Thyroid gland (tissue), 4 donors: ENCODE measurements at regions not wholly inside any gene's neighbourhood (a gene's known extent, or its start where the extent isn't known, plus 50 kb on each side); places are given as distances from the start of the nearest gene placed in this dataset.

Experiments used
- DNase-seq, 2 donors: peaks; one replicate each; pipeline ENCODE4 v3.0.0-alpha.2; 2019
- H3K27ac ChIP-seq, 3 donors: fragments of 200-600 bp; sonication (generic); 1 replicate in 2 of 3; 2 replicates in 1 of 3; pipeline ENCODE4 v1.5.1; 2016 to 2019; ENCODE audit warnings: mild to moderate bottlenecking in 1 of 3, moderate library complexity in 1 of 3
- H3K27me3 ChIP-seq: fragments of 200-600 bp; sonication (generic); one replicate; pipeline ENCODE4 v1.5.1; 2019
- H3K36me3 ChIP-seq, 2 donors: fragments of 200-600 bp; sonication (generic); one replicate each; pipeline ENCODE4 v1.5.1; 2016 to 2019
- H3K4me1 ChIP-seq, 2 donors: fragments of 200-600 bp; sonication (generic); one replicate each; pipeline ENCODE4 v1.5.1; 2017 to 2019
- H3K4me3 ChIP-seq, 3 donors: fragments of 200-600 bp; sonication (generic); replicated peaks in 1 of 3; 1 replicate in 2 of 3; 2 replicates in 1 of 3; pipeline ENCODE4 v1.5.1; 2016; ENCODE audit warnings: mild to moderate bottlenecking in 1 of 3
- H3K9me3 ChIP-seq: fragments of 200-600 bp; sonication (generic); one replicate; pipeline ENCODE4 v1.5.1; 2017
- POLR2A ChIP-seq, 2 donors: fragments of 450-650 bp; IDR thresholded peaks; one replicate each; pipeline ENCODE4 v1.6.1; 2017; ENCODE audit warnings: antibody characterized with exemption in 2 of 2, mild to moderate bottlenecking in 2 of 2, moderate library complexity in 1 of 2
- WGBS, 2 donors: methylation state at CpG; one replicate each; pipeline ENCODE4 v1.1.5; 2017; 5-methylcytosine and 5-hydroxymethylcytosine counted together
- intact Hi-C: fragments of 100-400 bp; cut with DNase I; formaldehyde crosslinking; loops from one replicate; pipeline ENCODE4 v1.15.1; 2023
- TF ChIP-seq, protein P1 (sequence below), 6 experiments: fragments of 200-600 bp in 3 of 6; fragments of 450-650 bp in 3 of 6; sonication (generic) in 3 of 6; IDR thresholded peaks; one replicate each; pipeline ENCODE4 v1.5.1; 2016 to 2019; ENCODE audit warnings: antibody characterized with exemption in 6 of 6, mild to moderate bottlenecking in 2 of 6, inconsistent platforms in 1 of 6, moderate library complexity in 1 of 6

DNA sequence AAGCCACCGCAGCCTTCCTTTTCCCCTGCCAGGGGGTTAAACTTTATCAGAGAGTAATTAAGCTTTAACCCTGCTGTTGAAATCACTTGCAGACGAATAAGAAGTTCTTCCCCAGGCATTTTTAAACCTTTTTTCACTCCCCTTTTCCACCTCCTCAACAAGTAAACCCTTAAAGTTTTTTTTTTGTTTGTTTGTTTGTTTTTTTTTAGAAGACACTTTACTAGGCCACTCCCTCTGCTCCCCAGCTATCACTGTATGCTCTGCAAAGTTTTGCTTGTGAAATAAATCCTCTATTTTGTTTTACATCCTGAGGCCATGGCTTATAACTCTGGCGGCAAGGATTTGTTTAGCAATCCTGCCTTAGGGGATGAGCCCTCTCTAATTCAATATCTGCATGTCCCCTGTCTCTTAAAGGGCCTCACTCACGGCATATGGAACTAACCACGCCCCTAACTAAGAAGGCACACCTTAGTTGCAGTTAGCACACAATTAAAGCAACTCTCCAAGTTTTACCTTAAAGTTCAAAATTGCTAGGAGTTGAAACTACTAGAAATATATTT, 1354.7 kb upstream of the LRRTM3 start:
- H3K9me3 ChIP-seq = no peaks in the 10 kb centered on the region
- TF ChIP-seq POLR2A (IDR thresholded peaks at IDR 0.05) = no peak
- TF ChIP-seq, protein P1, sequence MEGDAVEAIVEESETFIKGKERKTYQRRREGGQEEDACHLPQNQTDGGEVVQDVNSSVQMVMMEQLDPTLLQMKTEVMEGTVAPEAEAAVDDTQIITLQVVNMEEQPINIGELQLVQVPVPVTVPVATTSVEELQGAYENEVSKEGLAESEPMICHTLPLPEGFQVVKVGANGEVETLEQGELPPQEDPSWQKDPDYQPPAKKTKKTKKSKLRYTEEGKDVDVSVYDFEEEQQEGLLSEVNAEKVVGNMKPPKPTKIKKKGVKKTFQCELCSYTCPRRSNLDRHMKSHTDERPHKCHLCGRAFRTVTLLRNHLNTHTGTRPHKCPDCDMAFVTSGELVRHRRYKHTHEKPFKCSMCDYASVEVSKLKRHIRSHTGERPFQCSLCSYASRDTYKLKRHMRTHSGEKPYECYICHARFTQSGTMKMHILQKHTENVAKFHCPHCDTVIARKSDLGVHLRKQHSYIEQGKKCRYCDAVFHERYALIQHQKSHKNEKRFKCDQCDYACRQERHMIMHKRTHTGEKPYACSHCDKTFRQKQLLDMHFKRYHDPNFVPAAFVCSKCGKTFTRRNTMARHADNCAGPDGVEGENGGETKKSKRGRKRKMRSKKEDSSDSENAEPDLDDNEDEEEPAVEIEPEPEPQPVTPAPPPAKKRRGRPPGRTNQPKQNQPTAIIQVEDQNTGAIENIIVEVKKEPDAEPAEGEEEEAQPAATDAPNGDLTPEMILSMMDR (IDR thresholded peaks at IDR 0.05) = no peak
- intact Hi-C loops = no loop called here
- H3K4me3 ChIP-seq = peak overlapping the region in 2 of 3 donors; percentile 20 to 49
- H3K36me3 ChIP-seq = no peaks in the 10 kb centered on the region
- no peaks in the 10 kb centered on the region for H3K4me1 ChIP-seq
- WGBS, 2 donors = 8% methylated on average over 5 of the region's 5 CpGs
- DNase-seq = no peak
- H3K27me3 ChIP-seq = no peaks in the 10 kb centered on the region
- no peak overlapping the region for H3K27ac ChIP-seq

DNA sequence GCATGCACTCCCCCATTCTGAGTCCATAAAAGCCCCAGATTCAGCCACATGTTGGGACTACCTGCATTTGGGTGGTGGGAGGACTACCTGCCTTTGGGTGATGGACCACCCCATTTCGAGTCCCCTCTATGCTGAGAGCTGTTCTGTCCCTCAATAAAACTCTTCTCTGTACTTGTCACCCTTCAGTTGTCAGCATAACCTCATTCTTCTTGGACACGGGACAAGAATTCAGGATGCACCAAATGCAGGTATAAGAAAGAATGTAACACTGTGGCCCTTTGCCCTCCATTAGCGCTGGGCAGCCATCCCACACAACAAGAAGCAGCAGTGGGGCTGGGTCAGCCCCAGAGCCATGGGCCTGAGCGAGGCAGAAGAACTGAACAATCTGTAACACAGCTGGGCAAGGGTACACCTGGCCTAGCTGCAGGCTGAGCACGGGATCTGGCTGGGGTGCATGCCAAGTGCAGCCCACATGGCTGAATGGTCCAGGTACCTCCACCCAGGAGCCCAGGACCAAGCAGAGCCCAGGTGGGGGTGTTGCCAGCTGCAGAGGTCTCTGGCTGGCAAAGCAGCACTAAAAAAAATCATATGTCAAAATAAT, 1344.3 kb upstream of the LRRTM3 start:
- H3K27me3 ChIP-seq = no peaks in the 10 kb centered on the region
- TF ChIP-seq, protein P1 (IDR thresholded peaks at IDR 0.05) = no peak
- TF ChIP-seq POLR2A (IDR thresholded peaks at IDR 0.05) = no peak
- no peak overlapping the region for H3K4me3 ChIP-seq
- H3K27ac ChIP-seq = no peak overlapping the region
- no peaks in the 10 kb centered on the region for H3K36me3 ChIP-seq
- intact Hi-C loops = no loop called here
- H3K4me1 ChIP-seq = no peaks in the 10 kb centered on the region
- no peak for DNase-seq
- 89 to 95% methylated on average over 5 of the region's 5 CpGs for WGBS, 2 donors
- no peaks in the 10 kb centered on the region for H3K9me3 ChIP-seq

DNA sequence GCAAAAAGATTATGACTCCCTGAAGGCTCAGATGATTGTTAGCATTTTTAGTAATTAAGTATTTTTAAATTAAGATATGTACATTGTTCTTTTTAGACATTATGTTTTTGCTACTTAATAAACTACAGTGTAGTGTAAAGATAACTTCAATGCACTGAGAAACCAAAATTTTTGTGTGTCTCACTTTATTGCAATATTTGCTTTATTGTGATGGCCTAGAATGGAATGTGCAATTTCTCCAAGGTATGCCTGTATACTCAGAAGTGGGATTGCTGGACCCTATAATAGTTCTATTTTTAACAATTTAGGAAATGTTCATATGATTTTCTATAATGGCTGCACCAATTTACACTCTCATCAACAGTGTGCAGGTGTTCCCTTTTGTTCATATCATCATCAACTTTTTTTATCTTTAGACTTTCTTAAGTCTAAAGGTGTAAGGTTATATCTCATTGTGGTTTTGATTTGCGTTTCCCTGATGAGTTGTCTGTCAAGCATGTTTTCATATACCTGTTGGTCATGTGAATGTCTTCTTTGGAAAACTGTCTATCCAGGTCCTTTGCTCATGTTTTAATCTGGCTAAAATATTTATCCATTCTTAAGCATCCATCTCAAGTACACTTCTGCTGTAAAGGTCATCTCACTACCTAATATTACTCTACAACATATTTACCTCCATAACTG, 1323.5 kb upstream of the LRRTM3 start:
- 89% methylated on average over 1 of the region's 1 CpG for WGBS, 2 donors
- TF ChIP-seq POLR2A (IDR thresholded peaks at IDR 0.05) = no peak
- TF ChIP-seq, protein P1 (IDR thresholded peaks at IDR 0.05) = no peak
- Histone ChIP-seq H3K4me3 (no peak overlapping the region), H3K36me3 (no peaks in the 10 kb centered on the region), H3K27me3 (no peaks in the 10 kb centered on the region), H3K9me3 (no peaks in the 10 kb centered on the region), H3K4me1 (no peaks in the 10 kb centered on the region), H3K27ac (no peak overlapping the region)
- intact Hi-C loops = no loop called here
- no peak for DNase-seq

DNA sequence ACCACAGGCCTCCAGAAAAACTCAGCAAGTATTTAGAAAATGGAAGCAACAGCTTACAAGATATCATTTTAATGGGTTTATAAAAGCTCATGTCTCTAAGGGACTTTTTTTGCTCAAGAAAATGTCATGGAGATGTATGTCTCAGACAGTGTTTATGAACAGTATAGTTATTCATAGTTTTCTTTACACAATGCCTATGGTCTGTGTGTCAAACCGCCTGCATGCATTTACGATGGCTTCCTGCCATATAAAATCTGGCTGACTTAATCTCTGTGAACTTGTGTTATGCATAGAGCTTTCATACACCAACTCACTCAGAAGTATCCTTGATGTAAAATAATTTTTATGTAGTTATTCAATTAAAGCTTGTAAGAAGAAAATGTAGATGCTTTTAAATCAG, 1314.2 kb upstream of the LRRTM3 start:
- 81 to 83% methylated on average over 2 of the region's 2 CpGs for WGBS, 2 donors
- Histone ChIP-seq H3K27me3 (no peaks in the 10 kb centered on the region), H3K27ac (no peak overlapping the region), H3K4me1 (no peaks in the 10 kb centered on the region), H3K36me3 (no peaks in the 10 kb centered on the region), H3K9me3 (no peaks in the 10 kb centered on the region), H3K4me3 (no peak overlapping the region)
- no peak for DNase-seq
- no peak for TF ChIP-seq POLR2A (IDR thresholded peaks at IDR 0.05)
- TF ChIP-seq, protein P1 (IDR thresholded peaks at IDR 0.05) = no peak
- intact Hi-C loops = no loop called here

DNA sequence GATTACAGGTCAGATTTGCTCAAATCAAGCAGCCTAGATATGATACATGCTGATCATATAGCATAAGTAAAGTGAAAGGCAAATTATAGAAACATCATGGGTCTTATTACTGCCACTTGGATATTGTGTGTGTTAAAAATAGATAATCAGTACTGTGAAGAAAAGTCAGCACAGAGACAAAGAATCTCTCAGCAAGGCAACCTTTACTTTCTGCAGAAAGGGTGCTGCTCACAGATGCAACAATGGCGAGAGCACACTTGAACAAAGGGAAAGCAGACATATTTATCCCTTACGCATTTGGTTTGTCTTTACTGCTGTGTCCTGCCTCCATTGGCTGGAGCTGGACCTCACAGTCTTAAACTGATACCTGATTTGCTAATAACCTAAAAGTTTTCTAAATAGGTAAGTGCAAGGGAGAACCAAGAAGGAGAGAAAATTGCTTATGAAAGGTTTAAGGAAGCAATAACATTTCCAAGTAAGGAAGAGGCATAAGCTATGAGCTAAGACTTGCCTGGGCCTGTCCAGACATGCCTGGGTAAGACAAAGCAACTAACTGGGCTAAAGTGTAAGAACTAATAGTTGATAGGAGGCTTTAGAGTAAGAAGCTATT, 1310.8 kb upstream of the LRRTM3 start:
- Histone ChIP-seq H3K36me3 (no peaks in the 10 kb centered on the region), H3K27me3 (no peaks in the 10 kb centered on the region), H3K27ac (no peak overlapping the region), H3K9me3 (no peaks in the 10 kb centered on the region), H3K4me3 (no peak overlapping the region), H3K4me1 (no peaks in the 10 kb centered on the region)
- intact Hi-C loops = no loop called here
- no peak for TF ChIP-seq POLR2A (IDR thresholded peaks at IDR 0.05)
- TF ChIP-seq, protein P1 (IDR thresholded peaks at IDR 0.05) = no peak
- WGBS, 2 donors = 94 to 100% methylated on average over 2 of the region's 2 CpGs
- DNase-seq = no peak
